Ascending aorta (tissue), 2 donors: ENCODE measurements at regions not wholly inside any gene's neighbourhood (a gene's known extent, or its start where the extent isn't known, plus 50 kb on each side); places are given as distances from the start of the nearest gene placed in this dataset.

Experiments used
- DNase-seq, 2 donors: peaks; one replicate each; pipeline ENCODE4 v3.0.0-alpha.2; 2019; ENCODE audit warnings: low spot score in 2 of 2
- H3K27ac ChIP-seq, 2 donors: fragments of 200-600 bp; sonication (generic); one replicate each; pipeline ENCODE4 v1.5.1; 2016 to 2017; ENCODE audit warnings: mild to moderate bottlenecking in 1 of 2
- H3K27me3 ChIP-seq: fragments of 200-600 bp; sonication (generic); one replicate; pipeline ENCODE4 v1.5.1; 2017
- H3K36me3 ChIP-seq, 2 donors: fragments of 200-600 bp; sonication (generic); one replicate each; pipeline ENCODE4 v1.5.1; 2016
- H3K4me1 ChIP-seq, 2 donors: fragments of 200-600 bp; sonication (generic); one replicate each; pipeline ENCODE4 v1.5.1; 2016 to 2017; ENCODE audit warnings: mild to moderate bottlenecking in 1 of 2
- H3K4me3 ChIP-seq, 2 donors: fragments of 200-600 bp; sonication (generic); one replicate each; pipeline ENCODE4 v1.5.1; 2016 to 2017; ENCODE audit warnings: mild to moderate bottlenecking in 1 of 2
- H3K9me3 ChIP-seq, 2 donors: fragments of 200-600 bp; sonication (generic); one replicate each; pipeline ENCODE4 v1.5.1; 2016
- intact Hi-C: fragments of 100-400 bp; cut with DNase I; formaldehyde crosslinking; loops from one replicate; pipeline ENCODE4 v1.15.1; 2023
- TF ChIP-seq, protein P1 (sequence below), 3 experiments: fragments of 200-600 bp in 2 of 3; fragments of 450-650 bp in 1 of 3; sonication (generic) in 2 of 3; IDR thresholded peaks; one replicate each; pipeline ENCODE4 v1.5.1; 2016 to 2019; ENCODE audit warnings: antibody characterized with exemption in 3 of 3, mild to moderate bottlenecking in 1 of 3, moderate library complexity in 1 of 3

DNA sequence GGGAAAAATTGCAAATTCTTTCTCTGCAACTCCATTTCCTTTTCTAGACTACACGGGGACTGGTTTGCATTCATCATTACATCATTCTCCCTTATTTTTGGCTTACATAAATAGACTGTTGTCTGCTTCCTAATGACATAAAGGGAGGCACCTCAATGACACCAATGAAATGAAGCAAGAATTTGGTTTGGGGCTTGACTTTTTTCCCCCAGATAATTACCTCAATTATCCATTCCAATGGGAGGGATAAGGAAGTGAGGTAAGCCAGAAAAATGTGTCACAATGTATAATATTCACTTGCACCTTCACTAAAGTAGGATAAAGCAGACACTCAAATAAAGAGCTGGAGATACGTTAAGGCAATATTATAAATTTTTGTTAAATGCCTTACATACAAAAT lies 240.6 kb upstream of the GRIP1 start:
- H3K4me3 ChIP-seq: no peak overlapping the region
- no peak overlapping the region for H3K27ac ChIP-seq
- TF ChIP-seq, protein P1, sequence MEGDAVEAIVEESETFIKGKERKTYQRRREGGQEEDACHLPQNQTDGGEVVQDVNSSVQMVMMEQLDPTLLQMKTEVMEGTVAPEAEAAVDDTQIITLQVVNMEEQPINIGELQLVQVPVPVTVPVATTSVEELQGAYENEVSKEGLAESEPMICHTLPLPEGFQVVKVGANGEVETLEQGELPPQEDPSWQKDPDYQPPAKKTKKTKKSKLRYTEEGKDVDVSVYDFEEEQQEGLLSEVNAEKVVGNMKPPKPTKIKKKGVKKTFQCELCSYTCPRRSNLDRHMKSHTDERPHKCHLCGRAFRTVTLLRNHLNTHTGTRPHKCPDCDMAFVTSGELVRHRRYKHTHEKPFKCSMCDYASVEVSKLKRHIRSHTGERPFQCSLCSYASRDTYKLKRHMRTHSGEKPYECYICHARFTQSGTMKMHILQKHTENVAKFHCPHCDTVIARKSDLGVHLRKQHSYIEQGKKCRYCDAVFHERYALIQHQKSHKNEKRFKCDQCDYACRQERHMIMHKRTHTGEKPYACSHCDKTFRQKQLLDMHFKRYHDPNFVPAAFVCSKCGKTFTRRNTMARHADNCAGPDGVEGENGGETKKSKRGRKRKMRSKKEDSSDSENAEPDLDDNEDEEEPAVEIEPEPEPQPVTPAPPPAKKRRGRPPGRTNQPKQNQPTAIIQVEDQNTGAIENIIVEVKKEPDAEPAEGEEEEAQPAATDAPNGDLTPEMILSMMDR (IDR thresholded peaks at IDR 0.05): no peak
- no peaks in the 10 kb centered on the region for H3K4me1 ChIP-seq
- intact Hi-C loops: no loop called here
- H3K9me3 ChIP-seq: no peaks in the 10 kb centered on the region
- no peaks in the 10 kb centered on the region for H3K36me3 ChIP-seq
- H3K27me3 ChIP-seq: no peaks in the 10 kb centered on the region
- DNase-seq: no peak

DNA sequence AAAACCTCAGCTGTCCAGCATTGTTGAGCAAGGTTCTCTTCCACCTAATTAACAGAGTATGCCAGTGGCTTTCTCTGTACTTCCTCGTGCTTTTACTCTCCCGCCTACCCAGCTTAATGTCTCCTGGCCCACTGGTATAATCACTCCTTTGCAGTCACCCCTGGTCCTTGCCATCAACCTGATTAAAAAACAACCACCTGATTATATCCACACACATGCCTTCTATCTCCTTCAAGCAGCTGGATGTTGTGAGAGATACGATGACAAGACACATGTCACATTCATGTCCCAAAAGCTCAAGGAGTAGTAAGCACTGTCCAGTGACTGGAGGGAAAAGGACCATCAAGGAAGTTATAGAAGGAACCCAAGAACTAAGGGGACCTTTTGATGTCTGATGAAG lies 241.3 kb upstream of the GRIP1 start:
- no peaks in the 10 kb centered on the region for H3K27me3 ChIP-seq
- DNase-seq: no peak
- no peaks in the 10 kb centered on the region for H3K36me3 ChIP-seq
- no peak overlapping the region for H3K27ac ChIP-seq
- intact Hi-C loops: no loop called here
- no peak overlapping the region for H3K4me3 ChIP-seq
- no peaks in the 10 kb centered on the region for H3K9me3 ChIP-seq
- TF ChIP-seq, protein P1 (IDR thresholded peaks at IDR 0.05): no peak
- no peaks in the 10 kb centered on the region for H3K4me1 ChIP-seq

DNA sequence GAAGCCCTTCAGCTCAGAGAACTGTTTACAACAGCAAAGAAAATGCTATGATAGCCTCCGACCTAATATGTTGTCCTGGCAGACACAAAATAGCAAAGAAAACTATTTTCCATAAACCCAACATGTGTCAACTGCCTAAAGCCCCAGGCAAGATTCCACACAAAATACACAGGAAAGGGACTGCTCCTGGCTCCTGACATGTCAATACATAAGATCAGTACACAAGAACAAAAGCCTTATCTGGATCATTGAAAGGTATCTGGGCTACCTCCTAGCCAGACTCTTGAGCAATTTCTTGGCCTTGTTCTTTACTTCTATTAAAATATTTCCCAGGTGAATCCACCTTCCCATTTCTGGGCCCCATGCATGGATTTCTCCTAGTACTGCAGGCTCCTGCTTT lies 242.3 kb upstream of the GRIP1 start:
- H3K4me1 ChIP-seq: no peaks in the 10 kb centered on the region
- H3K9me3 ChIP-seq: no peaks in the 10 kb centered on the region
- H3K4me3 ChIP-seq: no peak overlapping the region
- no peak overlapping the region for H3K27ac ChIP-seq
- TF ChIP-seq, protein P1 (IDR thresholded peaks at IDR 0.05): no peak
- no peak for DNase-seq
- H3K27me3 ChIP-seq: no peaks in the 10 kb centered on the region
- intact Hi-C loops: no loop called here
- no peaks in the 10 kb centered on the region for H3K36me3 ChIP-seq

DNA sequence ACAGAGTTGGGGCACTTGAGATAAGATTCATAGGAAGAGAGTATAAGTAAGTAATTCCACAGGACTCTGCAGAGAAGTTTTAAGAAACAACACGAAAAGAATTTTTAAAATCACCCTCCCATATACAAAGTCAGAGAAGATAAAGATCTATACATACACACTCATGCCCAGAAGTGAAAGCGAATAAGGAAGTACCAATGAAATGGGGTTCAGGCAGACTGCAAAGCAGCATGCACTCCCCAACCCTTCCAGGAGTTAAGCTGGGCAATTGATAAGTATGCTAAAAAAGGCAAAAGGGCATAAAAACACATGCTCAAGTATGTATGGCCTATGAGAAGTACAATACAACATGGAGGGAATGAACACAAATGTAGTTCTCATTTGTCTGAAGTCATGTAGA lies 246.2 kb upstream of the GRIP1 start:
- TF ChIP-seq, protein P1 (IDR thresholded peaks at IDR 0.05): no peak
- Histone ChIP-seq H3K9me3 (no peaks in the 10 kb centered on the region), H3K27me3 (no peaks in the 10 kb centered on the region), H3K4me1 (no peaks in the 10 kb centered on the region), H3K4me3 (no peak overlapping the region), H3K36me3 (no peaks in the 10 kb centered on the region), H3K27ac (no peak overlapping the region)
- no peak for DNase-seq
- intact Hi-C loops: no loop called here

DNA sequence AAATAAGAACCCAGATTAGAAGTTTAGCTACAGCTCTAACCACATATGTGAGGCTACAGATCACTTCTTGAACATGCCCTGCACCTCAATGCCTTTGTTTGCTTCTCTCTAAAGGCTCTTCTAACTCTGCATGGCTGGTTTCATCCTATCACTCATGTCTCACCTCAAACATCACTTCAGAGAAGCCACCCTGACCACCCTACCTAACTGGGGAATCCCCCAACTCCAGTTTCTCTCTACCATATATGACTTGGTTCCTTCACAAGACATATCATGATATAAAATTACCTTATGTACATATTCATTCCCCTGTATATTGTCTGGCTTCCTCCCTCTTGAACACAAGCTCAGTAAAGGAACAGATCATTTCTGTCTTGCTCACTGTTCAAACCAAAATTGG lies 250.2 kb upstream of the GRIP1 start:
- Histone ChIP-seq H3K36me3 (no peaks in the 10 kb centered on the region), H3K4me1 (no peaks in the 10 kb centered on the region), H3K27me3 (no peaks in the 10 kb centered on the region), H3K9me3 (no peaks in the 10 kb centered on the region), H3K27ac (no peak overlapping the region), H3K4me3 (no peak overlapping the region)
- no peak for DNase-seq
- intact Hi-C loops: no loop called here
- TF ChIP-seq, protein P1 (IDR thresholded peaks at IDR 0.05): no peak

DNA sequence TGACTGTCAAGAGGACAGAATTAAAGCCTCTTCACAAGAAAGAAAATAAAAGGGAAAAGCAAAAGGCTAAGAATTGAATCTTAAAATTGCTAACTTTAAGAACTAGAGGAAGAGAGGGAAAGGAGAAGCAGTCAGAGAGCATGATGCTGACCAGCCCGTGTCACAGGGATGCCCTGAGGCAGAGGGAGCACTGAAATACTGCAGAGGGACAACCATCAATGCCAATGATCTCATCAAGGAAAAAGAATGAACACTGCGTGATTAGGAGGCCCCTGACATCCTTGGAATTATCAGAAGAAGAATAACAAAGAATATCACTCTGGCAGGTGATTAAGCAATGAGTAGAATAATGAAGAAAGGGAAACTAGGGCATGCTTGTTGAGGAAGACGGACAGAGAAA lies 252.2 kb upstream of the GRIP1 start:
- intact Hi-C loops: no loop called here
- TF ChIP-seq, protein P1 (IDR thresholded peaks at IDR 0.05): no peak
- no peak for DNase-seq

More for the DNA sequence above, 252.2 kb upstream of the GRIP1 start:
- Histone ChIP-seq H3K27ac (no peak overlapping the region), H3K27me3 (no peaks in the 10 kb centered on the region), H3K9me3 (no peaks in the 10 kb centered on the region), H3K4me1 (no peaks in the 10 kb centered on the region), H3K4me3 (no peak overlapping the region), H3K36me3 (no peaks in the 10 kb centered on the region)
